ENCODE measurements at regions not wholly inside any gene's neighbourhood (a gene's known extent, or its start where the extent isn't known, plus 50 kb on each side); places are given as distances from the start of the nearest gene placed in this dataset.

DNA sequence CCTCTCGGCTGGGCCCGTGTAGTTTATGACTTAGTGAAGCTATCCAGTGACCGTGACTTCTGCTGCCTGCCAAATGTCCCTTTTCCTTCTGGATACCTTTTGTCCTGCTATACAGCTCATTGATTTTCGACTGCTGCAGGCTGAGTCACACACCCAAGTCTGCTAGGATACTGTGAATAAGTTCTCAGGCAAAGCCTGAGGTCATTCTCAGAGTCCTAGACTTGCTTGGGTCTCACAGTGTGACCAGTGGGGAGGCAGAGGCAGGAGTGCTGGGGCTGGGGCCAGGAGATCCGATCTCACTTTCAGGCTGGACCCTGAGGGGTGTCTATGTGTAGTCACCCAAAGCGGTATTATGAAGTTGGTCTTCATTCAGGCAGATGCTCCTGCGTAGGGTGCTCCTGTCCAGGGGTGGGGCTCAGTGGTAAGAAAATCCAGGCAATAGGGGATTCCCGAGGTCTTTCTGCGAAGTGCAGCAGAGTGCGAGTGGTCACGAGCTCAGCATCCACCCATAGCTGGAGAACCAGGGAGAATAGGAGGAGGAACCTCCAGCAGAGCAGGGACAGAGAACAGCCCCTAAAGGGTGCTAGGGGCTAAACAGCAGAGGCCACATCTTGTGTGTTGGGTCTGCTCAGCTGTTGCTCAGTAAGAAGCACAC is 268.6 kb upstream of the NCKAP5 start (continued):
- TF ChIP-seq, protein P1, sequence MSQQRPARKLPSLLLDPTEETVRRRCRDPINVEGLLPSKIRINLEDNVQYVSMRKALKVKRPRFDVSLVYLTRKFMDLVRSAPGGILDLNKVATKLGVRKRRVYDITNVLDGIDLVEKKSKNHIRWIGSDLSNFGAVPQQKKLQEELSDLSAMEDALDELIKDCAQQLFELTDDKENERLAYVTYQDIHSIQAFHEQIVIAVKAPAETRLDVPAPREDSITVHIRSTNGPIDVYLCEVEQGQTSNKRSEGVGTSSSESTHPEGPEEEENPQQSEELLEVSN (IDR thresholded peaks at IDR 0.05) = no peak
- no peak for TF ChIP-seq FOSL1 (IDR thresholded peaks at IDR 0.05; ENCODE audit: insufficient read depth, low read depth, low read length)
- TF ChIP-seq SP4 (IDR thresholded peaks at IDR 0.05; ENCODE audit: low read length) = no peak
- TF ChIP-seq SIRT6 (IDR thresholded peaks at IDR 0.05; ENCODE audit: low read length) = no peak
- TF ChIP-seq HDAC2 (IDR thresholded peaks at IDR 0.05; ENCODE audit: borderline replicate concordance in 1 of 2, low read depth in 2 of 2, low read length in 2 of 2) = no peak
- no peak for TF ChIP-seq ZNF274 (IDR thresholded peaks at IDR 0.05; ENCODE audit: borderline replicate concordance, extremely low read depth, low read length)

All from H1 (cell line).